Amygdala (tissue), 56 donors: ENCODE measurements at regions not wholly inside any gene's neighbourhood (a gene's known extent, or its start where the extent isn't known, plus 50 kb on each side); places are given as distances from the start of the nearest gene placed in this dataset.

Experiments used
- DNase-seq, 56 donors: peaks; one replicate each; lab custom pipeline; 2025; lab: John Stamatoyannopoulos, UW

DNA sequence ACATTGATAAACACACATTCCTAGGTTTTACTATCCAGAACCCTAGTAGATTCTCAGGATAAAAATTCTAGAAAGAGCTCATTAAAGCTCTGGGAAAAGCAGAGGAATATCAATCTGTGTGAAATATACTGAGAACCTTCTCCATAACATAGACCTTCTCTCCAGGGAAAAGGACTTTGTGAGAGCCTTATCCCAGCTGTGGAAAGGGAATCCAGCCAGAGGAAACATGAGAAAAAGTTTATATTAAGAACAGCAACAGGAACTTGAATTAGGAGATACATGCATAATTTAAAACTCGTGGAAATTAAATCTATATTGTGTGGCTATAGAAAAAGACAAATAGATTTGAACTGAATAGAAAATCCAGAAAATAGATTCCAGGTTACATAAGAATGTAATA is 1639.9 kb downstream of the EFNB2 start:
- no peak for DNase-seq

DNA sequence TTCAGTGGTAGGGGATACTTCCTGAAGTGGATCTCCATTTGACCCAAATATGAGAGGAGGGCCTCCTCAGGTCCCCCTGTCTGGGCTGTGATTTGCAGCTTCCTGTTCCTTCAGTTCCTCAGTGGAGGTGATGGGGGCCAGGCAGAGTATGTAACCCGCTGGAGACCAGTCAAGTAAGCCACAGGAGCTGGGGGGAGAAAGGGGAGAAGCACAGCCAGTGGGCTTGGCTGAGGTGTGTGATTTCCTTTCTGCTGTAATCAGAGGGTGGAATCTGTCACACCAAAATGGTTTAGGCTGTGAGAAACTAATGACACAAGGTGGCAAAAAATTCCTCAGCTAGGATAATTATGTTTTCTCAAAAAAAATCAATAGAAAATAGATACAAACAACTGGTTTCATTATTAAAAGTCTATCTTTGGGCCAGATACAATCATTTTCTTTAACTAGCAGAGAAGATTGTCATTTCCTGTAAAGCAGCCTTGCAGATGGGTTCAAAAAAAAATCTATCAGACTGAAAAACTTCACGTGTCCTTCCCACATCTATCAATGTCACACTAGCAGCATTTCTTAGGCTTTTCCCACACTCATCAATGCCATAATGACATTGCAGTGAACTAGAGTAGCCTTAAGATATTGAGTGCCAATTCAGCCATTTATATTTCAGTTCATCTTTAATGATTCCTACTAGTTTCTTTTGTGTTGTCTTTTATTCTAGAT is 1660.3 kb downstream of the EFNB2 start:
- DNase-seq = no peak

DNA sequence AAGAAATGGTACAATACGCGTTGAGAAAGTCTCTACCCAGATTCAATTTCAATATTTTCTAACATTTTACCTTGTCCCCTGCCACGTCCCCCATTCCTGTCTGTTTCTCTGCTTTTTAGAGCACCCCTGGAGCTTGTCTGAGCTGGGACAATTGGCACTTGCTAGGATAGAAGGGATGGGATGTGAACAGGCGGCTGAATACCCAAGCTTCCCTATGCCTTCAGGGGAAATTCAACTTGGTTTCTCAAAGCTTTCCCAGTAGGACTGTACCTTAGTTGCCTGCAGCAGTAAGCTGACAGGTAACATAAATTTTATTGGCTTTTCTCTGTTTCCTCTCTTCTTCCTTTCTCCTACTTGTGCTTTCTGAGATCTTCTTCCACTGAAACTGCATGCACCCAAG is 1663.3 kb downstream of the EFNB2 start:
- no peak for DNase-seq

DNA sequence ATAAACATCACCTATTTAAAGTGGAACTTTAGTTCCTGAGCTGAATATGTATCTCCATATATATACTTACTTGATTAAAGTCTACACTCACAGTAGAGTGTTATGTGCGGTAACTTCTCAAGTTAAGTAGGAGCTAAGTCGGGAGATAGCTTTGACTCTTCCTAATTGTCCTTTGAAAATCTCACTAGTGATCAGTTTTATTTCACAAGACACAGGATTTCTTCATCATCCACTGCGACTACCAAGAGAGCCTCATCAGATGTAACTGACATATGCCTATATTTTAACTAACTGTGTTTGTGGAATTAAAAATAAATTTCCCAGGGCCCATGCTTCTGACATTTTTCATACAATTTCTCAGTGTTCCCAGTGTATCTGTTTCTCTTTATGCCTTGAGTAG is 1664.0 kb downstream of the EFNB2 start:
- DNase-seq = no peak

DNA sequence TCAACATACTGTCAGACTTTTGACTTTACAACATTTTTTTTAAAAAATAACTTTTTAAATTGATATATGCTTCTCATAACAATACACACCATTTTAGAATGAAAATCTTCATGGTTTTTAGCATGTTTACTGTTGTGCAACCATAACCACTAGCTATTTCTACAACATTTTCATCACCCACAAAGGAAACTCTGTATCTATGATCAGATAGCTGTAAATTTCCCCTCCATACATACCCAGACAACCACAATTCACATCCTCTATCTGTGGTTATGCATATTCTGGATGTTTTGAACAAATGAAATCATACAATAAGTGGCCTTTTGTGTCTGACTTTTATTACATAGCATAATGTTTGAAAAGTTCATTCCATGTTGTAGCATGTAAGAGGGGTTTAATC is 1666.0 kb downstream of the EFNB2 start:
- DNase-seq = no peak

DNA sequence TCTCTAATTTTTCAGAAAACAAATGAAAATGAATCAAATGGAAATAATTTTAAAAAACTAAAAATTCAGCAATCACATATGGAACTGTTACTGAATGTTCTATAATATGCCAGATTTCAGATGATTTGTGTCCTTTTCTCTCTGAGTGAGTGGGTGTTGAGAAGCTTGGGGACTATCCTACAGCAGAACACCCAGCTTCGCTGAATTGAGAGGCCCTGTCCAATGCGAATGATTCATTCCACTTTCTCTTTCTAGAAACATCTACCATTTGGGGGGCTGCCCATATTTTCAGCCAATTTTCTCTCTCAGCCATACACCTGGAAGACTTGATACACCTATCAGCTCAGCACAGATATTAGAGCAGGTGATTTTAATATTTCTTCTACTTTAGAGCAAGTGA is 1666.7 kb downstream of the EFNB2 start:
- no peak for DNase-seq

DNA sequence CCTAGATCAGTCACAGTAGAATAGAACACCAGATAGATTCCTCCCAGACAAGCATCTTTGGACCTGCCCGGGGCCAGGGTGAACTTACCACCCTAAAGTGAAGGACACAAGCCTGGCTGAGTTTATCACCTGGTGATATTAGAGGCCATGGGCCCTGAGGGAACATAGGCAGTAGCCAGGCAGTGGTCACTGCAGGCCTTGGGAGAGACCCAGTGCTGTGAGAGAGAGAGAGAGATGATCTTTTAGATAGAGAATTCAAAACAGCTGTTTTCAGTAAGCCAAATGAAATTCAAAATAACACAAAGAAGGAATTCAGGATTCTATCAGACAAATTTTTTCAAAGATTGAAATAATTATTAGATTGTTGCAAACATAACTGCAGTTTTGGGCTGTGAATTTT is 1679.9 kb downstream of the EFNB2 start:
- no peak for DNase-seq

DNA sequence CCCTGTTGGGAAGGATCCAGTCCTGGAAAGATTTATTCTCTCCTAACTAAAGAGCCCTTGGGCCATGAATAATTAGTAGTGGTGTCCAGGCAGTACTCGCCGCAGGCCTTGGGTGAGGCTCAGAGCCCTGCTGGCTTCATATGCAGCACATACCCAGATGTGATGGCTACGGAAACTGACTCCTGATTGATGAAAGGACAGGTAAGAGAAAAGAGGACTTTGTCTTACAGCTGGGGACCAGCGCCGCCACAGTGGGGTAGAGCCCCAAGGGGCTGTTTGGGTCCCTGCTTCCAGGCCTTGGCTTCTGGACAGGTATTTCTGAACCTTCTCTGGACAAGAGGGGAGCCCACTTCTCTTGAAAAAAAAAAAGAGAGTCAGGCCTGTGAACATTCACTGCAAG is 1680.8 kb downstream of the EFNB2 start:
- DNase-seq = no peak

DNA sequence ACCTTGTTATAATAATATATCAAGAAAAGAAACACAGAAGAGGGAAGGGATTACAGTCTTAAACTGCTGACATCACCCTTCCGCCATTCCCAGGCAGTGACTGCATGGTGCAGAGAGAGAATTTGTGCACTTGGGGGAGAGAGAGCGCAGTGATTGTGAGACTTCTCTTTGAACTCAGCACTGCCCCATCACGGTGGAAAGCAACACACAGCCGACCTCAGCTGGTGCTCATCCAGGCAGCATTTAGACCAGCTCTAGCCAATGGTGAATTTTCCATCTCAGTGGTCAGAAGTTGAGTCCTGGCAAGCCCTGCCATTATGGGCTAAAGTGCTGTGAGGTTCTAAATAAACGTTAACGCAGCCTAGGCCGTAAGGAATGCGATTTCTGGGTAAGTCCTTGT is 1681.5 kb downstream of the EFNB2 start:
- DNase-seq = no peak

DNA sequence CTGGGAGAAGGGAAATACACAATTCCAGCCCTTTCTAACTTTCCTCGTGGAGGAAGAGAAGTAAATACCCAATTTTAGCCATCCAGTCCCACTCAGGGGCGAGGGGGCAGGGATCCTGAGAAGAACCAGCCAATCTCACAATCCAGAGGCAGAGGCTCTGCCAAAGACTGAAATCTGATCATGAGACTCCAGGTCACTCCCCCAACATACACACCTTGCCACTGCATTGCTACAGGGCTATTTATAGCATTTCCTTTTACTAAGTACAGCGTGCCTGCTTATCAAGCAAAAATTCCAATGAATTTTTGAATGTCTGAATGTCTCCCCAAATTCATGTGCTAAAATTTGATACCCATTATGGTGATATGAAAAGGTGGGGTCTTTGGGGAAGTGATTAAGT is 1687.5 kb downstream of the EFNB2 start:
- no peak for DNase-seq

DNA sequence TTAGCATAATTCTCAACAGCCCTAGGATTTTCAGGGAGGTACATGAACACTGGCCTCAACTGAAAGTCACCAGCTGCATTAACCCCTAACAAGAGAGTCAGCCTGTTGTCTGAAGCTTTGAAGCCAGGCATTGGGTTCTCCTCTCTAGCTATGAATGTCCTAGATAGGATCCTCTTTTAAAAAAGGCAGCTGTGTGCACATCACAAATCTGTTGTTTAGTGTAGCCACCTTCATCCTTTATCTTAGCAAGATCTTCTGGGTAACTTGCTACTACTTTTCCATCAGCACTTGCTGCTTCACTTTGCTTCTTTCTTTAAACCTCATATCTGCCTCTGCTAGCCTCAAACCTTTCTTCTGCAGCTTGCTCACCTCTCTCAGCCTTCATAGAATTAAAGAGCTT is 1692.1 kb downstream of the EFNB2 start:
- DNase-seq = no peak

DNA sequence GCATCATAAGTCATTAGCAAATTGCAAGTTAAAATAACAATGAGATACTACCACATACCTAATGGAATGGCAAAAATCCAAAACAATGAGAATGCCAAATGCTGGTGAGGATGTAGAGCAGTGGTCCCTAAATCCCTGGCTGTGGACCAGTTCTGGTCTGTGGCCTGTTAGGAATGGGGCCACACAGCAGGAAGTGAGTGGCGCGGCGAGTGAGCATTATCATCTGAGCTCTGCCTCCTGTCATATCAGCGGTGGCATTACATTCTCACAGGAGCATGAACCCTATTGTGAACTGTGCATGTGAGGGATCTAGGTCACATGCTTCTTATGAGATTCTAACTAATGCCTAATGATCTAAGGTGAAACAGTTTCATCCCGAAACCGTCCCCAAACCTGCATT is 1694.4 kb downstream of the EFNB2 start:
- no peak for DNase-seq

DNA sequence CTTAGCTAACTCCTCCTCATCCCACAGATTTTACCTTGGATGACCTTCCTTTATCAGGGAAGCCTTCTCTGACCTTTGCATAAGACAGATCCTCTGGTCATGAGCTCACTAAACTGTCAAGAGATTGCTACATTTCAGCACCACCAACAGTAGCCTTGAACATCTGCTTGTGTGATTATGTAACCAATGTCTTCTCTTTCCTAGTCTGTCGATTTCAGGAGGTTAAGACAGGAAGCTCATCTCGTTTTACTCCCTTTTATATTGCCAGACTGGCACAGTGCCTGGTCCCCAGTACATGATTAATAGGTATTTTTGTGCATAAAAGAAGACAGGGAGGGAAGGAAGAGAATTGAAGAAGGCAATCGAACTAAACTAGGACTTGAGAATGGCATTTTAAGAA is 1697.7 kb downstream of the EFNB2 start:
- no peak for DNase-seq

DNA sequence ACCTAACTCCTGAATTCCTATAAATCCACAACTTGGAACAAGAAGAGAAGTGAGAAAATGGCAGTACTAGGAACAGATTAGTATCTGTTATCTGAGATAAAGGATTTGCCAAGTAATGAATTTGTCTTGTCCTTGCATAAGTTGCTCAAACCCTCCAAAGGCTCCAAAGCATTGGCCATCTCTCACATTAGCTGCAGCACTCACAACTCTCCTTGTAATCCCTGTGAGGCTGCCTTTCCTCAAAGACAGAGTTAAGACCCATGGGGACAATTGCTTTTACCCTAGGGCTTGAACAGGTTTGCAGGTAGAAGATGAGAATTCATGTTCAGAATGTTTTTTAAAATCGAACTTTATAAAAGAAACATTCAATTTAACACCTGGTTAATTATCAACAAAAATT is 1702.2 kb downstream of the EFNB2 start:
- no peak for DNase-seq

DNA sequence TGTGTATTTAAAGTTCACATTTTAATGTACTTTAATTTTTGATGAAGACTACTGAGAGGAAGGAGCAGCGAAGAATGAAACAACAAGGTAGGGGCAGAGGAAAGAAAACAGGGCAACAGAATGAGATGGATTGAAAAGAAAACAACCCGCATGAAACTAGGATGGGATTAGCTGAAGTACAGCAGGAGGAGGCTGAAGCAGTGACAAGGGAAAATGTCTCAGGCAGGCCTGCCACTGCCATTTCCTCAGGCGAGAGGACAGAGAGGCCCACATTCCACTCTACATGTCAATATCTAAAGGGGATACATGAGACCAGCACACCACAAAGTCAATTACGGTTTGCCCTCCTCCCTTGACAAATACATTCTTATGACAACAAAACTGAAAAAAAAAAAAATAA is 1703.2 kb downstream of the EFNB2 start:
- DNase-seq = no peak

DNA sequence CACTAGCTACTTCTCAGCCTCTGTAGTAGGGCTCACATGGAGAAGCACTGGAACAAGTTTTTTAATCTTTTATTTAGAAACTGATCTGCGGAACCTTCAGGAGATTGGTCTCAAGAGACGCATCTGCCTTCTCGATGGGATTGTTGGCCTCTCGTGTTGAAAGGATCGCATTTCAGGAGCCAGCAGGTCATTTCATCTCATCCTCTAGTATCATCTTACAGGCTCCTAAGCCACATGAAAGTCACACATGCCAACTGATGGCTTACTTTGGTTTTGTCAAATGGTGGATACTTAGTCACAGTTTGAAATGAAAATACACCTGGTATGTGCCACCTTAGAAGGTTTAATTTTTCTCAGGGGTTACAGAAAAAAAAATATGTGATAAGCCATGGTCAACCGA is 1703.6 kb downstream of the EFNB2 start:
- DNase-seq = no peak

DNA sequence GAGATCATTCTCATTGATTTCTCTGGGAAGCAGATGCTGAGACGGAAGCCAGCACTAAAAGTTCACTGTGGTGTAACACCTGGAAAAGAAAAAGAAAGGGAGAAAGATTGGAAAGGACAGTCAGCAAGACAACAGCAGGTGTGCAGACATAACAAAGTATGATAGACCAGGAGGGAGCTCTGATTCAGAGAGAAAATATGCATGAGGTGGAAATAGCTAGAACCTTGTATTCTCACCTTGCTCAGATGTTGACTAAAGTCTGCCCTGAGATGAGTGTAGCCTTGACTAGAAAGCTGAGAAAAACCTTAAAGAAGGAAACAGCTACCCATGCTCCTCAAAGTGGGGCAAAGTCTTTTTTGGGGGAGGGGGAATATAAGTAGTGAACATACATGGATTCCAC is 1711.8 kb downstream of the EFNB2 start:
- DNase-seq = no peak

DNA sequence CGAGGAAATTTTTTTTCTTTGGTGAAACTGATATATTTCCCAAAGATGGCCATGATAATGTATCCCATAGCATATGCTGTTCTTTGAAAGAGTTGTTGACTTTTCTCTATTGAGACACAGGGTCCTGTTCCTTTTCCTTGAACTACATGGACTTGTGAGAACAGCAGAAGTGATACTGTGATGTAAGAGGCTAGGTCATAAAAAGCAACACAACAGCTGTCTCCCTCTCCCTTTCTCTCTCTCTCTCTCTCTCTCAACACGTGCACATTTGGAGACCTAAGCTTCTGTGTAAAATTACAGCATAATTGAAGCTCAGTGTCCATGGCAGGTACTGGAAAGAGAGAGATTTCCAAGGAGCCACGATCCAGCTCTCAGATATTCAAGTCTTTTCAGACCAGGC is 1712.4 kb downstream of the EFNB2 start:
- no peak for DNase-seq

DNA sequence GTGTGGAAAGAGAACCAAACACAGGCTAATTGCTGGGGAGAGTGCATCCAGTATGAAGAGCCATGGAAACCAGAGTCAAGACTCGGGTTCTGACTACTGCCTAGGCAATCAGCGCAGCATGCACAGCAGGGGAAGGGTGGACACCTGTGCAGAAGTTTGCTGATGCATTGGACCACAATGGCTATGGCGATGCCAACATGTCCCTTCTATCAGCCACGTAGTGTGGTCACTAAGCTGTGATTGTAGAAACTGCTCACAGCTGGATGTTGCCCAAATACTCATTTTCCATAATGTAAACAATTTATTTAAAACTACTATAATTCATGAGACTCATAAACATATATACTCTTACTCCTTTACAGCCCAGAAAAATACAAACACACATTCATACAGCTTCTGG is 1718.2 kb downstream of the EFNB2 start:
- DNase-seq = no peak

DNA sequence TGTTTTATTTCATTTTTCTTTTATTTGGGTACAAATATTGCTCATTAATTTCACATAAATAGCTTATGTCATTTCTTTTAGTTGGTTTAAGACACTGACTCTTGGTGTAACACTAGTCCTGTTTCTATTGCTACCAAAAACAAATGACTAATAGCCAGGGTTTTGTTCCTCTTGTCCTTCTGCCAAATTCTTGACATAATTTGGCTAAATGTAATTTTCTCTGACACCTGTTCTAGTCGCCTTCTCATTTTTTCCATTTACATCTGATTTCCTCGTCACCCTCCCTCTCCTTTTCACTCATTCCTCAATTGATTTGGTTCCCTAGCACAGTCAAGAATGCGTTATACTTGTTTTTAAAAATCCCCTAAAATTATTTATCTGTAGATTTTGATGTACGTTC is 1718.7 kb downstream of the EFNB2 start:
- DNase-seq = no peak

DNA sequence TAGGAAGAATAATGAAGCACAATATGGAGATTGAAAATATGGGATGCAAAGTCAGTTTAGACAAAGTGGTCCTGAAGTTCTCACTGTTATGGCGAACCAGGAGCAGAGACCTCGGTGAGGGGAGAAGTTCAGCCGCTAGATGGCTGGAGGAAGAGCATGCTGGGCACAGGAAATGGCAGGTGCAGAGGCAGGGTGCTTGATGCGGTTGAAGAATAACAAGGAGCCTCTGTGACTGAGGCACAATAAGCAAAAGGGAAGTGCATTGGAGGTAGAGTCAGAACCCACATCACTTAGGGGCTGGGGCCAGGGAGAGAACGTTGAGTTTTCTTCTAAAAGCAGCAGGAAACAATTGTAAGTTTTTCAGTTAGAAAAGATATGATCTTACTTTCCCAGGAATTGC is 1725.2 kb downstream of the EFNB2 start:
- no peak for DNase-seq

DNA sequence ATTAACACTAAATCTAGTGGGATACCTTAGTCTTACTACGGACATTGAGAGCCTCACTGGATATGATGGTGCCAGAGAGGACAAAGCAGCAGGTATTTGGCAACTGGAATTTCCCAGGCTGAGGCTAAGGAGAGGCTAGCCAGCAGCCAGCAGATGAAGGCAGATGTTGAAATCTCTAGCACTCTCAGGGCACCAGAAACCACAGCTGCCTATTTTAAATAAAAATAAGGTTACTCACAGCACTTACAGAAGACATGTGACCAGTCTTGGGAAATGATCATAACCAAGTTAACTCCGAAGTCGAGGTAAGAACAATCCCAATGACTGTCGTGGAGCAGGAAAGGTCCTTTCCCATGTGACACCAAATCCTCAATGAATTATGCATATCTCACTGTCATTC is 1726.0 kb downstream of the EFNB2 start:
- no peak for DNase-seq

DNA sequence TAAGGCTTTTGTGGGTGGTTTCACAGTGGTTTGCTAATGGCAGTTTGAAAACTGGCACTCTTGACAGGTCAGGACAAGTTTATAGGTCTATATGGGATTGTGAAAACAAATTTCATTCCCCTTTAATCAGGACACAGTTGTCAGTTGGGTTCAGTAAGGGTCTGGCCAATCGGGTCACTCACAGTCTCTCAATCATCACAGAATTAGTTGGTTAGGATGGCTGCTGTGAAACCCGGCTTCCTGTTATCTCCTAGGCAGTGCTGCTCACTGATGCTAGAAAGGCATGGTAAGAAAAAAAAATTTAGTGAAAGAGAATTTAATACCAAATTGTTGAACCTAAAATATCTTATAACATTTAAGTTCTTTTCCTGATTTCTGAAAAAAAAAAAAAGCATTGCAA is 1730.1 kb downstream of the EFNB2 start:
- DNase-seq = no peak
